PC-3 (cell line): ENCODE measurements at regions not wholly inside any gene's neighbourhood (a gene's known extent, or its start where the extent isn't known, plus 50 kb on each side); places are given as distances from the start of the nearest gene placed in this dataset.

Experiments used
- ATAC-seq: fragments of 200-7000 bp; cut with Tn5 transposase; 2 replicates; pipeline ENCODE4 v1.9.1; 2020; ENCODE audit warnings: mild to moderate bottlenecking, moderate library complexity
- BruUV-seq: library from RNA; stranded (reverse); fragments of 400-500 nt; replicated peaks from 2 replicates; lab custom pipeline; 2021; lab: Mats Ljungman, UMichigan
- CTCF ChIA-PET: fragments of 300-600 bp; sonication (Branson Sonifier 250); formaldehyde crosslinking; loops from one replicate; lab custom pipeline; 2022; ENCODE audit warnings: antibody characterized with exemption; lab: Charles Lee
- POLR2A ChIA-PET: fragments of 300-600 bp; sonication (Branson Sonifier 250); formaldehyde crosslinking; loops from one replicate; lab custom pipeline; 2022; ENCODE audit warnings: antibody characterized with exemption; ENCODE audit not compliant: unreplicated experiment; lab: Charles Lee
- DNase-seq: peaks from one replicate; pipeline ENCODE4 v3.0.0-alpha.2; 2015
- H2AFZ ChIP-seq: fragments of 300-600 bp; sonication (generic); 2 replicates; pipeline ENCODE4 v1.6.0; 2016; ENCODE audit warnings: antibody characterized with exemption, low read length
- H3F3A ChIP-seq: fragments of 300-600 bp; sonication (generic); one replicate; pipeline ENCODE4 v1.6.0; 2017; ENCODE audit warnings: antibody characterized with exemption, low read length, control low read depth, mild to moderate bottlenecking; ENCODE audit not compliant: unreplicated experiment
- H3K27ac ChIP-seq: fragments of 300-600 bp; sonication (generic); 2 replicates; pipeline ENCODE4 v1.5.1; 2016; ENCODE audit warnings: mild to moderate bottlenecking, low read length
- H3K27me3 ChIP-seq: fragments of 300-600 bp; sonication (generic); 2 replicates; pipeline ENCODE4 v1.6.1; 2016; ENCODE audit warnings: low read length, mixed read lengths
- H3K36me3 ChIP-seq: fragments of 300-600 bp; sonication (generic); 2 replicates; pipeline ENCODE4 v1.6.1; 2016; ENCODE audit warnings: low read depth, mixed run types, low read length, mixed read lengths
- H3K4me1 ChIP-seq: fragments of 300-600 bp; sonication (generic); 2 replicates; pipeline ENCODE4 v1.5.1; 2016; ENCODE audit warnings: low read length; ENCODE audit not compliant: insufficient read depth
- H3K4me2 ChIP-seq: fragments of 300-600 bp; sonication (generic); 2 replicates; pipeline ENCODE4 v1.6.0; 2016; ENCODE audit warnings: low read length
- H3K4me3 ChIP-seq: fragments of 300-600 bp; sonication (generic); 2 replicates; pipeline ENCODE4 v1.5.1; 2016; ENCODE audit warnings: mild to moderate bottlenecking, low read length, mixed read lengths
- H3K79me2 ChIP-seq: fragments of 300-600 bp; sonication (generic); 2 replicates; pipeline ENCODE4 v1.6.1; 2017; ENCODE audit warnings: low read length, mixed read lengths
- H3K9ac ChIP-seq: fragments of 300-600 bp; sonication (generic); 2 replicates; pipeline ENCODE4 v1.6.0; 2016; ENCODE audit warnings: mild to moderate bottlenecking, low read length
- H3K9me2 ChIP-seq: fragments of 300-600 bp; sonication (generic); replicated peaks from 2 replicates; pipeline ENCODE4 v1.6.1; 2016; ENCODE audit warnings: mixed run types, low read length, mixed read lengths
- H3K9me3 ChIP-seq: fragments of 300-600 bp; sonication (generic); 2 replicates; pipeline ENCODE4 v1.6.1; 2016; ENCODE audit warnings: low read length, mixed read lengths
- H4K20me1 ChIP-seq: fragments of 300-600 bp; sonication (generic); 2 replicates; pipeline ENCODE4 v1.6.1; 2016; ENCODE audit warnings: low read length, mixed read lengths
- EZH2 ChIP-seq: fragments of 300-600 bp; sonication (generic); IDR thresholded peaks from one replicate; pipeline ENCODE4 v1.6.1; 2017; ENCODE audit warnings: antibody characterized with exemption, mild to moderate bottlenecking, low read length; ENCODE audit not compliant: unreplicated experiment
- EZH2phosphoT487 ChIP-seq: fragments of 300-600 bp; sonication (generic); IDR thresholded peaks from 2 replicates; pipeline ENCODE4 v1.6.1; 2018; ENCODE audit warnings: mild to moderate bottlenecking, antibody characterized with exemption, low read length, borderline replicate concordance
- intact Hi-C: fragments of 100-400 bp; cut with micrococcal nuclease; formaldehyde crosslinking; loops from 2 replicates; pipeline ENCODE4 v1.9.0; 2023
- TF ChIP-seq, protein P1 (sequence below): fragments of 300-600 bp; sonication (generic); conservative IDR thresholded peaks from 2 replicates; pipeline ENCODE4 v1.5.1; 2017; ENCODE audit warnings: antibody characterized with exemption, low read depth, mild to moderate bottlenecking, low read length

DNA sequence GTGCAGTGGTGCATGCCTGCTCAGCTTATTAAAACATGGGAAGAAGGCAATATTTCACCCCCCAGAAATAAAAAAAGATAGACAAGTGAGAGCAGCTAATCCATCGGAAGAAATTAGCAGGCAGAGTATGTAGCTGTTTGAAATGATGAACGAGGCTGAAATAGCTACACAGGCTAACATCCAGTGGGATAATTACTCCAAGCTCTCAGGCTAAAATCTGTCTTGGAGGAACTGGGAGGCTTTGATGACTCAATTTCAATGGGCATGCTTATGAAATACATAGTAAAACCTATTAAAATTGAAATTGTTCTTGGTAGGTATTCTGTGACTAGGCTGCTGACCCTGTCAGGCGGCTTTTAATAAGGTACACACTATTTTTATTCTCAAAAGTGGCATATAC lies 84.1 kb upstream of the RRP15 start:
- no TSS peak for BruUV-seq
- Histone ChIP-seq H3K4me1 (no peaks in the 10 kb centered on the region), H3K4me2 (no peak overlapping the region), H3K27ac (no peak overlapping the region), H3K4me3 (no peak overlapping the region), H3K9me2 (no peaks in the 10 kb centered on the region), H2AFZ (no peak overlapping the region), H4K20me1 (no peaks in the 10 kb centered on the region), H3K79me2 (no peaks in the 10 kb centered on the region), H3K36me3 (no peaks in the 10 kb centered on the region), H3K9ac (no peak overlapping the region), H3K9me3 (no peaks in the 10 kb centered on the region), H3K27me3 (no peaks in the 10 kb centered on the region), H3F3A (no peaks in the 10 kb centered on the region)
- POLR2A ChIA-PET: no interaction called here
- TF ChIP-seq EZH2phosphoT487: no peak
- TF ChIP-seq, protein P1, sequence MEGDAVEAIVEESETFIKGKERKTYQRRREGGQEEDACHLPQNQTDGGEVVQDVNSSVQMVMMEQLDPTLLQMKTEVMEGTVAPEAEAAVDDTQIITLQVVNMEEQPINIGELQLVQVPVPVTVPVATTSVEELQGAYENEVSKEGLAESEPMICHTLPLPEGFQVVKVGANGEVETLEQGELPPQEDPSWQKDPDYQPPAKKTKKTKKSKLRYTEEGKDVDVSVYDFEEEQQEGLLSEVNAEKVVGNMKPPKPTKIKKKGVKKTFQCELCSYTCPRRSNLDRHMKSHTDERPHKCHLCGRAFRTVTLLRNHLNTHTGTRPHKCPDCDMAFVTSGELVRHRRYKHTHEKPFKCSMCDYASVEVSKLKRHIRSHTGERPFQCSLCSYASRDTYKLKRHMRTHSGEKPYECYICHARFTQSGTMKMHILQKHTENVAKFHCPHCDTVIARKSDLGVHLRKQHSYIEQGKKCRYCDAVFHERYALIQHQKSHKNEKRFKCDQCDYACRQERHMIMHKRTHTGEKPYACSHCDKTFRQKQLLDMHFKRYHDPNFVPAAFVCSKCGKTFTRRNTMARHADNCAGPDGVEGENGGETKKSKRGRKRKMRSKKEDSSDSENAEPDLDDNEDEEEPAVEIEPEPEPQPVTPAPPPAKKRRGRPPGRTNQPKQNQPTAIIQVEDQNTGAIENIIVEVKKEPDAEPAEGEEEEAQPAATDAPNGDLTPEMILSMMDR: no peak
- no peak for TF ChIP-seq EZH2
- intact Hi-C loops: no loop called here
- ATAC-seq: peak; percentile 77
- CTCF ChIA-PET: interaction anchor here (0.7 kb wide), 1 partner anchor 184 kb away, joined by 3 read pairs; no protein-coding TSS in a partner anchor
- peak; percentile 64 for DNase-seq

DNA sequence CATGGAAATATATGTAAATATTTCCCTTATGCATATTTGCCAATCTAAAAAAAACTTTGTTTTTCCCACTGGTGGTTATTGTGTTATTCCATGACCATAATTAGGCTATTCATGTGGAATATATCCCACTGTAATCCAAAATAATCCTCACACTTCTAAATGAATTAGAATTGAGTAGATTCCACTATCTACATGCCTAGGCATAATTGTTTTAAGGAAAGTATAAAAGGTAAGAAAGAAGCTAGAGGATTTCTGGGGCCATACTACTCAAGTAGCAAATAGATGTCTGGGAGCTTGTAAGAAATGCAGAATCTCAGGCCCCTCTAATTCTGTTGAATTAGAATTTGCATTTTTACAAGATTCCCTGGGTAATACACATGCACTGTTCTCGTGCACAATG lies 83.5 kb upstream of the RRP15 start:
- no TSS peak for BruUV-seq
- Histone ChIP-seq H3K27ac (no peak overlapping the region), H3K4me1 (no peaks in the 10 kb centered on the region), H3K79me2 (no peaks in the 10 kb centered on the region), H3K4me2 (no peak overlapping the region), H3K9ac (no peak overlapping the region), H4K20me1 (no peaks in the 10 kb centered on the region), H2AFZ (no peak overlapping the region), H3K9me3 (no peaks in the 10 kb centered on the region), H3K36me3 (no peaks in the 10 kb centered on the region), H3K27me3 (no peaks in the 10 kb centered on the region), H3F3A (no peaks in the 10 kb centered on the region), H3K4me3 (no peak overlapping the region), H3K9me2 (0 out of 2 replicates have a peak, but pooled peaks cover 2% of the 10 kb centered on the region)
- intact Hi-C loops: no loop called here
- no peak for DNase-seq
- TF ChIP-seq, protein P1: no peak
- TF ChIP-seq EZH2phosphoT487 (no peak), EZH2 (no peak)
- ChIA-PET CTCF (no interaction called here), POLR2A (no interaction called here)
- no peak for ATAC-seq

DNA sequence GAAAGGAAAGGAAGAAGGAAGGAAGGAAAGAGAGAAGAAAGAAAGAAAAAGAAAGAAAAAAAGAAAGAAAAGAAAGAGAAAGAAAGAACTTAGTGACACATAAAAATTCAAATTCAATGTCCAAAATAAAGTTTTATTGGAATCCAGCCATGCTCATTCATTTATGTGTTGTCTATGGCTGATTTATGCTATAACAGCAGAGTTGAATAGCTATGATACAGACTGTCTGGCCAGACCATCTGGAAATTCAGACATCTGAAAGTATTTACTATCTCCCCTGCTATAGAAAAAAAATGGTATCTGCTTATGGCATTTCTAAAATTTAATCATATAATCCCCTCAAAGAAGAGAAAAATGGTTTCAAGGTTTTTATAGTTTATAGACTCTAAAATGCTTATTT lies 79.4 kb upstream of the RRP15 start:
- POLR2A ChIA-PET: no interaction called here
- no peak overlapping the region for H2AFZ ChIP-seq
- no TSS peak for BruUV-seq
- no peaks in the 10 kb centered on the region for H3K27me3 ChIP-seq
- no peak for DNase-seq
- no peak overlapping the region for H3K4me3 ChIP-seq
- H3F3A ChIP-seq: peaks cover 6% of the 10 kb centered on the region
- H3K9me2 ChIP-seq: 0 out of 2 replicates have a peak, but pooled peaks cover 3% of the 10 kb centered on the region
- H3K9ac ChIP-seq: no peak overlapping the region
- no peak overlapping the region for H3K4me2 ChIP-seq
- no peaks in the 10 kb centered on the region for H3K36me3 ChIP-seq
- ATAC-seq: no peak
- CTCF ChIA-PET: no interaction called here
- H3K79me2 ChIP-seq: no peaks in the 10 kb centered on the region
- TF ChIP-seq EZH2 (no peak), EZH2phosphoT487 (no peak)
- TF ChIP-seq, protein P1: no peak
- no peaks in the 10 kb centered on the region for H3K9me3 ChIP-seq
- peaks cover 23% of the 10 kb centered on the region for H3K4me1 ChIP-seq
- no peaks in the 10 kb centered on the region for H4K20me1 ChIP-seq
- H3K27ac ChIP-seq: no peak overlapping the region
- intact Hi-C loops: no loop called here
